GM23338 (cell line): ENCODE measurements at regions not wholly inside any gene's neighbourhood (a gene's known extent, or its start where the extent isn't known, plus 50 kb on each side); places are given as distances from the start of the nearest gene placed in this dataset.
A peak's percentile ranks its signal among the peaks of the same experiment; 100 is the strongest.

Source experiments
- ATAC-seq: fragments of 200-7000 bp; cut with Tn5 transposase; 3 replicates; pipeline ENCODE4 v1.9.1; 2020
- DNase-seq: peaks from one replicate; pipeline ENCODE4 v3.0.0-alpha.2; 2015; ENCODE audit warnings: low spot score
- H2AFZ ChIP-seq: fragments of 200-600 bp; sonication (generic); 2 replicates; pipeline ENCODE4 v1.8.0; 2016; ENCODE audit warnings: antibody characterized with exemption, mild to moderate bottlenecking, moderate library complexity
- H3F3A ChIP-seq: fragments of 200-600 bp; sonication (generic); replicated peaks from 2 replicates; pipeline ENCODE4 v1.8.0; 2017; ENCODE audit warnings: antibody characterized with exemption, mixed run types, low read depth
- H3K27ac ChIP-seq: fragments of 200-600 bp; sonication (generic); 2 replicates; pipeline ENCODE4 v1.6.1; 2016; ENCODE audit warnings: low read depth
- H3K27me3 ChIP-seq: fragments of 200-600 bp; sonication (generic); 2 replicates; pipeline ENCODE4 v1.8.0; 2016; ENCODE audit warnings: mild to moderate bottlenecking, mixed run types, moderate library complexity; ENCODE audit not compliant: insufficient read depth
- H3K36me3 ChIP-seq: fragments of 200-600 bp; sonication (generic); 2 replicates; pipeline ENCODE4 v1.8.0; 2016; ENCODE audit warnings: mild to moderate bottlenecking; ENCODE audit not compliant: insufficient read depth
- H3K4me1 ChIP-seq: fragments of 200-600 bp; sonication (generic); 2 replicates; pipeline ENCODE4 v1.8.0; 2016; ENCODE audit warnings: mild to moderate bottlenecking, moderate library complexity; ENCODE audit not compliant: insufficient read depth
- H3K4me2 ChIP-seq: fragments of 200-600 bp; sonication (generic); 2 replicates; pipeline ENCODE4 v1.7.1; 2017; ENCODE audit warnings: mixed run types
- H3K4me3 ChIP-seq: fragments of 200-600 bp; sonication (generic); 2 replicates; pipeline ENCODE4 v1.6.1; 2016; ENCODE audit warnings: mixed run types
- H3K79me2 ChIP-seq: fragments of 200-600 bp; sonication (generic); replicated peaks from 2 replicates; pipeline ENCODE4 v1.8.0; 2017; ENCODE audit warnings: mild to moderate bottlenecking; ENCODE audit not compliant: insufficient read depth
- H3K9me2 ChIP-seq: fragments of 200-600 bp; sonication (generic); 2 replicates; pipeline ENCODE4 v1.8.0; 2017; ENCODE audit not compliant: insufficient read depth
- H4K20me1 ChIP-seq: fragments of 200-600 bp; sonication (generic); replicated peaks from 2 replicates; pipeline ENCODE4 v1.8.0; 2017; ENCODE audit warnings: mild to moderate bottlenecking; ENCODE audit not compliant: insufficient read depth
- H3K27ac Mint-ChIP-seq: 2 replicates; pipeline ENCODE4 v1.8.0; 2020; ENCODE audit warnings: inconsistent platforms, mild to moderate bottlenecking, moderate library complexity, mixed read lengths
- H3K27me3 Mint-ChIP-seq: 3 replicates; pipeline ENCODE4 v1.8.0; 2022; ENCODE audit warnings: low read depth, mild to moderate bottlenecking, moderate library complexity, mixed read lengths, inconsistent platforms; ENCODE audit not compliant: insufficient read depth, poor library complexity
- H3K36me3 Mint-ChIP-seq: 3 replicates; pipeline ENCODE4 v1.8.0; 2021; ENCODE audit warnings: low read depth, mild to moderate bottlenecking, inconsistent platforms, moderate library complexity, mixed read lengths
- H3K4me1 Mint-ChIP-seq: 3 replicates; pipeline ENCODE4 v1.8.0; 2020; ENCODE audit warnings: mild to moderate bottlenecking, inconsistent platforms, mixed read lengths
- H3K4me3 Mint-ChIP-seq: 3 replicates; pipeline ENCODE4 v1.8.0; 2021; ENCODE audit warnings: moderate library complexity, mild to moderate bottlenecking, inconsistent platforms, mixed read lengths
- H3K9me3 Mint-ChIP-seq: 3 replicates; pipeline ENCODE4 v1.8.0; 2020; ENCODE audit warnings: moderate library complexity, mild to moderate bottlenecking, inconsistent platforms, mixed read lengths
- CTCF ChIP-seq, 2 experiments: fragments of 200-600 bp in 1 of 2; sonication (generic) in 1 of 2; conservative IDR thresholded peaks; 2 replicates each; pipeline versions ENCODE4 v1.5.1 to v1.6.1; 2016 to 2017; ENCODE audit warnings: antibody characterized with exemption in 2 of 2, low read depth in 2 of 2, mild to moderate bottlenecking in 2 of 2, moderate library complexity in 1 of 2
- ETS1 ChIP-seq: IDR thresholded peaks from 2 replicates; pipeline ENCODE4 v1.6.1; 2016; ENCODE audit warnings: antibody characterized with exemption
- EZH2phosphoT487 ChIP-seq: fragments of 200-600 bp; sonication (generic); IDR thresholded peaks from one replicate; pipeline ENCODE4 v1.8.1; 2018; ENCODE audit warnings: antibody characterized with exemption; ENCODE audit not compliant: unreplicated experiment
- JUNB ChIP-seq: IDR thresholded peaks from one replicate; pipeline ENCODE4 v1.6.1; 2016; ENCODE audit warnings: antibody characterized with exemption; ENCODE audit not compliant: unreplicated experiment
- NANOG ChIP-seq: IDR thresholded peaks from 2 replicates; pipeline ENCODE4 v1.6.1; 2016; ENCODE audit warnings: antibody characterized with exemption, borderline replicate concordance
- POLR2AphosphoS5 ChIP-seq: IDR thresholded peaks from 2 replicates; pipeline ENCODE4 v1.6.1; 2016; ENCODE audit warnings: antibody characterized with exemption, low read depth
- STAT1 ChIP-seq: IDR thresholded peaks from one replicate; pipeline ENCODE4 v1.6.1; 2016; ENCODE audit warnings: antibody characterized with exemption; ENCODE audit not compliant: unreplicated experiment
- ZNF114 ChIP-seq: fragments of 250-450 bp; sonication (Bioruptor Pico); IDR thresholded peaks from 2 replicates; pipeline ENCODE4 v1.5.0; 2020; ENCODE audit warnings: mild to moderate bottlenecking, moderate library complexity
- ZNF331 ChIP-seq: fragments of 250-450 bp; sonication (Bioruptor Pico); IDR thresholded peaks from 2 replicates; pipeline ENCODE4 v1.5.0; 2020; ENCODE audit warnings: low read depth, mild to moderate bottlenecking, moderate library complexity
- ZNF462 ChIP-seq: fragments of 250-450 bp; sonication (Bioruptor Pico); IDR thresholded peaks from 2 replicates; pipeline ENCODE4 v1.5.0; 2020; ENCODE audit warnings: mild to moderate bottlenecking, moderate library complexity
- TF ChIP-seq, protein P1 (sequence below): IDR thresholded peaks from one replicate; pipeline ENCODE4 v1.6.1; 2018; ENCODE audit warnings: antibody characterized with exemption; ENCODE audit not compliant: unreplicated experiment

GRCh38 chr4:127463883-127464282 lies 168.9 kb upstream of the INTU start (continued):
- TF ChIP-seq, protein P1, sequence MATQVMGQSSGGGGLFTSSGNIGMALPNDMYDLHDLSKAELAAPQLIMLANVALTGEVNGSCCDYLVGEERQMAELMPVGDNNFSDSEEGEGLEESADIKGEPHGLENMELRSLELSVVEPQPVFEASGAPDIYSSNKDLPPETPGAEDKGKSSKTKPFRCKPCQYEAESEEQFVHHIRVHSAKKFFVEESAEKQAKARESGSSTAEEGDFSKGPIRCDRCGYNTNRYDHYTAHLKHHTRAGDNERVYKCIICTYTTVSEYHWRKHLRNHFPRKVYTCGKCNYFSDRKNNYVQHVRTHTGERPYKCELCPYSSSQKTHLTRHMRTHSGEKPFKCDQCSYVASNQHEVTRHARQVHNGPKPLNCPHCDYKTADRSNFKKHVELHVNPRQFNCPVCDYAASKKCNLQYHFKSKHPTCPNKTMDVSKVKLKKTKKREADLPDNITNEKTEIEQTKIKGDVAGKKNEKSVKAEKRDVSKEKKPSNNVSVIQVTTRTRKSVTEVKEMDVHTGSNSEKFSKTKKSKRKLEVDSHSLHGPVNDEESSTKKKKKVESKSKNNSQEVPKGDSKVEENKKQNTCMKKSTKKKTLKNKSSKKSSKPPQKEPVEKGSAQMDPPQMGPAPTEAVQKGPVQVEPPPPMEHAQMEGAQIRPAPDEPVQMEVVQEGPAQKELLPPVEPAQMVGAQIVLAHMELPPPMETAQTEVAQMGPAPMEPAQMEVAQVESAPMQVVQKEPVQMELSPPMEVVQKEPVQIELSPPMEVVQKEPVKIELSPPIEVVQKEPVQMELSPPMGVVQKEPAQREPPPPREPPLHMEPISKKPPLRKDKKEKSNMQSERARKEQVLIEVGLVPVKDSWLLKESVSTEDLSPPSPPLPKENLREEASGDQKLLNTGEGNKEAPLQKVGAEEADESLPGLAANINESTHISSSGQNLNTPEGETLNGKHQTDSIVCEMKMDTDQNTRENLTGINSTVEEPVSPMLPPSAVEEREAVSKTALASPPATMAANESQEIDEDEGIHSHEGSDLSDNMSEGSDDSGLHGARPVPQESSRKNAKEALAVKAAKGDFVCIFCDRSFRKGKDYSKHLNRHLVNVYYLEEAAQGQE: no peak
- TF ChIP-seq ZNF331 (CRISPR knock-in tag) (no peak), CTCF (conservative IDR thresholded peaks at IDR 0.05; ENCODE audit: low read depth in 2 of 2) (no peak), EZH2phosphoT487 (no peak), ZNF114 (CRISPR knock-in tag) (no peak)

DNA sequence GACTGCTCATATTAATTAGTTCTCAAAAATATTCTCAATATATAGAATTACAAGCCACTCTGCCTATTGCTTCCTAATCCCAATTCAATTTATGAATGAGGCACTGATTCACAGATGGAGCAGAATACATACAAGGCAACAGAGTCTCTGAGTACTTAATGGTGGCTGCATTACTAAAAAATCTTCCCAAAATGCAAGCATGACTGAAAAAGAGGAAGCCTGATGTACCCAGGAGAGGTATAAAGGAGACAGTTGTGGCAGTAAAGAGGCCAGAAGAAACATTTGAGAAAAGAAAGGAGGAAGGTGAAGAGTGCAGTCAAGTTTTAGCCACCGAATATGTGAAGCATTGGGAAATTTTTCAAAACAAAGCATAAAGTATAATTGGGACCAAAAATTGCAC lies 163.2 kb upstream of the INTU start:
- Histone ChIP-seq H4K20me1 (no peaks in the 10 kb centered on the region), H3K27me3 (no peaks in the 10 kb centered on the region), H3K79me2 (no peaks in the 10 kb centered on the region), H3K36me3 (no peaks in the 10 kb centered on the region), H3K27ac (no peak overlapping the region), H3K4me2 (no peak overlapping the region), H3K4me1 (no peaks in the 10 kb centered on the region), H3K4me3 (no peak overlapping the region), H3F3A (no peaks in the 10 kb centered on the region), H3K9me2 (peaks cover 3% of the 10 kb centered on the region; the same call in 1 of the 2 replicates), H2AFZ (0 out of 2 replicates have a peak overlapping the region, but pooled peaks have one; percentile 28)
- Mint-ChIP-seq H3K9me3 (peaks cover 31% of the 10 kb centered on the region), H3K27ac (no peak overlapping the region), H3K4me1 (no peaks in the 10 kb centered on the region), H3K36me3 (peaks cover 20% of the 10 kb centered on the region), H3K27me3 (no peaks in the 10 kb centered on the region), H3K4me3 (no peak overlapping the region)
- DNase-seq (no peak), ATAC-seq (no peak)
- no peak for TF ChIP-seq ZNF462 (CRISPR knock-in tag)
- TF ChIP-seq JUNB: no peak
- TF ChIP-seq POLR2AphosphoS5: no peak
- no peak for TF ChIP-seq ETS1
- no peak for TF ChIP-seq ZNF114 (CRISPR knock-in tag)
- TF ChIP-seq STAT1: no peak
- no peak for TF ChIP-seq EZH2phosphoT487
- TF ChIP-seq NANOG: no peak
